ENCODE measurements at regions not wholly inside any gene's neighbourhood (a gene's known extent, or its start where the extent isn't known, plus 50 kb on each side); places are given as distances from the start of the nearest gene placed in this dataset.
"Not testable (repeated sequence)": the region's sequence is repeated elsewhere in the genome, so short reads cannot be mapped to it uniquely, and the experiment has no call there.

- Mint-ChIP-seq H3K9me3 (no peaks in the 10 kb centered on the region), H3K27me3 (ENCODE audit: low read depth) (peaks cover 1% of the 10 kb centered on the region), H3K4me1 (ENCODE audit: low read depth) (no peaks in the 10 kb centered on the region), H3K4me3 (no peak overlapping the region), H3K36me3 (ENCODE audit: low read depth) (no peaks in the 10 kb centered on the region), H3K27ac (no peak overlapping the region)
- DNase-seq, result no peak
- CTCF ChIA-PET, result no interaction called here
- intact Hi-C loops (cut with micrococcal nuclease), result no loop called here
Observed at GRCh38 chr11:45392591-45393091, 106.5 kb upstream of the SYT13 start.

- H3K36me3 Mint-ChIP-seq (ENCODE audit: low read depth), result no peaks in the 10 kb centered on the region
- H3K27ac Mint-ChIP-seq, result no peak overlapping the region
- no peaks in the 10 kb centered on the region for H3K4me1 Mint-ChIP-seq (ENCODE audit: low read depth)
- CTCF ChIA-PET, result no interaction called here
- peaks cover 2% of the 10 kb centered on the region for H3K27me3 Mint-ChIP-seq (ENCODE audit: low read depth)
- no peak overlapping the region for H3K4me3 Mint-ChIP-seq
- H3K9me3 Mint-ChIP-seq, result no peaks in the 10 kb centered on the region
- intact Hi-C loops (cut with micrococcal nuclease), result no loop called here
- no peak for DNase-seq
Observed at GRCh38 chr11:45392154-45392553, 106.0 kb upstream of the SYT13 start.

DNA sequence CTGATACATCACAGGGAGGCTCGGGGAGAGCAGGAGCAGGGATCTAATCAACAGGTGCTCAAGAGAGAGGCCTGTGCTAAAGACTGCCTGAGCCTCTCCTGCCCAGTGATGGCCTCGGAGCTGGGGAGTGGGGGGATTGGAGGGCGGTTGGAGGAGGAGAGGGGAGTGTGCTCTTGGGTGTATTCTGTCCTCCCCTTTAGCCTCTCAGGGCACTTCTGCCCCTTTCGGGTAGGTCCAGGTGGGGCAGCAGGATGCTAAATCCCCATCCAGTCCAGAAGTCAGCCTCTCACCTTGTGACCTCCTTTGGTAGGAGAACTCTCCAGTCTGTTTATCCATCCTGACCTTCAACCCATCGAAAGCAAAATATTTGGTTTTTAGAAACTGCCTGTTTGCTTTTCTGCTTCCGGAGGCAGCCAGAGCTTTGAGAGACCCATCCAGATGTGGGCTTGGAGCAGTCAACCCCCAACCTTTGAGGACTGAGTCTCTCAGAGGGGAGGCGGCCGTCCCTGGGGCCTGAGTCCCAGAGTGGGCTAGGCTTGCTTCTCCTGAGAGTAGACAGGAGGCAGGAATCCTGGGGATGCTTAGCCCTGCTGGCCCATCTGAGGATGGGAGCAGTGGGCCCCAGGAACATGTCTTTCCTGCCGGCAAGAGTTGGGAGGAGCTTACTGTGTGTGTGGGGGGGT, 105.2 kb upstream of the SYT13 start:
- no peaks in the 10 kb centered on the region for H3K36me3 Mint-ChIP-seq (ENCODE audit: low read depth)
- H3K4me1 Mint-ChIP-seq (ENCODE audit: low read depth), result no peaks in the 10 kb centered on the region
- peaks cover 2% of the 10 kb centered on the region for H3K27me3 Mint-ChIP-seq (ENCODE audit: low read depth)
- CTCF ChIA-PET, result no interaction called here
- H3K27ac Mint-ChIP-seq, result no peak overlapping the region
- no peak for DNase-seq
- intact Hi-C loops (cut with micrococcal nuclease), result no loop called here
- no peaks in the 10 kb centered on the region for H3K9me3 Mint-ChIP-seq
- no peak overlapping the region for H3K4me3 Mint-ChIP-seq

DNA sequence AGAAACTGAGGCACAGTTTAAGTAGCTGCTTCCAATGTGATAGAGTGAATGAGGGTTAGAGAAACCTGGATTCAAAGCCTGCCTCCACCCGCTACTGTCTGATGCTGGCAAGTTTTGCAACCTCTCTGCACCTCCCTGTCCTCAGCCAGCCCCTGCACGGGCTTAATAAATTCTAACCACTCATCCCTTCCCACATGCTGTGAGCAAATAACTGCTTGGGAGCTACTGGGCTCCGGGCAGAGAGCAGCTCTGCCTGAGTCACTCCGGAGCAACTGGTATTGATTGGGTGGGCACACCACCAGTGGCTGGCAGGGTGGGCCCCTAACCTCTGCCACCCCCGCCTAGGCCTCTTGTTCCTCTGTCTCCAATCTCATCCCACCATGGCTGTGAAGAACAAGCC, 104.3 kb upstream of the SYT13 start:
- H3K27ac Mint-ChIP-seq, result no peak overlapping the region
- no peaks in the 10 kb centered on the region for H3K9me3 Mint-ChIP-seq
- CTCF ChIA-PET, result no interaction called here
- intact Hi-C loops (cut with micrococcal nuclease), result no loop called here
- H3K4me3 Mint-ChIP-seq, result no peak overlapping the region
- H3K27me3 Mint-ChIP-seq (ENCODE audit: low read depth), result peaks cover 2% of the 10 kb centered on the region
- no peaks in the 10 kb centered on the region for H3K36me3 Mint-ChIP-seq (ENCODE audit: low read depth)
- DNase-seq, result no peak
- H3K4me1 Mint-ChIP-seq (ENCODE audit: low read depth), result no peaks in the 10 kb centered on the region

GRCh38 chr11:45388472-45388871, 102.3 kb upstream of the SYT13 start:
- Mint-ChIP-seq H3K27me3 (ENCODE audit: low read depth) (peaks cover 4% of the 10 kb centered on the region), H3K4me3 (no peak overlapping the region), H3K4me1 (ENCODE audit: low read depth) (no peaks in the 10 kb centered on the region), H3K36me3 (ENCODE audit: low read depth) (no peaks in the 10 kb centered on the region), H3K9me3 (no peaks in the 10 kb centered on the region), H3K27ac (no peak overlapping the region)
- intact Hi-C loops (cut with micrococcal nuclease), result no loop called here
- no peak for DNase-seq
- CTCF ChIA-PET, result no interaction called here

GRCh38 chr11:45387885-45388284, 101.7 kb upstream of the SYT13 start:
- CTCF ChIA-PET; H3K36me3 Mint-ChIP-seq (ENCODE audit: low read depth); DNase-seq; H3K9me3 Mint-ChIP-seq; H3K4me3 Mint-ChIP-seq; H3K4me1 Mint-ChIP-seq (ENCODE audit: low read depth); H3K27me3 Mint-ChIP-seq (ENCODE audit: low read depth); intact Hi-C loops (cut with micrococcal nuclease); H3K27ac Mint-ChIP-seq: not testable (repeated sequence)

DNA sequence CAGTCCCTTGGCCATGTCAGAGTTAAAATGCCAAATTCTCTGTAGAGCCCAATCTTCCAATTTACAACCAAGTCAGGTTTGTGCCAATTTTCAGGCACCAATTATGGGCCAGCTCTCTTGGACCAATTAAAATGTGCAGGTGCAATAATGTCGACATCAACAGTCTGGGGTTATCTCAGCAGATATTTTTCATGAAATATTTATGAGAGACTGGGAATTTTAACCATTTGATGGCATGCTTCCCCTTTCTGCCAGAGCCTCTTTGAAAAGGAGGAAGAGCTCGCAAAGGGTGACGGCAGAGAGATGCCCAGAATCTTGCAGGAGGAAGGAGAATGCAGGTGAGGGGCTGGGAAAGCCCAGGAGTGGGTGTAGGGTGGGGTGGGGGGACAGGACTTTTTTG, 100.8 kb upstream of the SYT13 start:
- no peak overlapping the region for H3K27ac Mint-ChIP-seq
- no peaks in the 10 kb centered on the region for H3K9me3 Mint-ChIP-seq
- no peak overlapping the region for H3K4me3 Mint-ChIP-seq
- intact Hi-C loops (cut with micrococcal nuclease), result no loop called here
- CTCF ChIA-PET, result interaction anchor here (1.9 kb wide), 1 partner anchor 16 kb away, joined by 7 read pairs; no protein-coding TSS in a partner anchor
- H3K27me3 Mint-ChIP-seq (ENCODE audit: low read depth), result peaks cover 9% of the 10 kb centered on the region
- no peaks in the 10 kb centered on the region for H3K4me1 Mint-ChIP-seq (ENCODE audit: low read depth)
- no peaks in the 10 kb centered on the region for H3K36me3 Mint-ChIP-seq (ENCODE audit: low read depth)
- no peak for DNase-seq

- intact Hi-C loops (cut with micrococcal nuclease), result no loop called here
- no peak for DNase-seq
- H3K27ac Mint-ChIP-seq, result no peak overlapping the region
- H3K9me3 Mint-ChIP-seq, result no peaks in the 10 kb centered on the region
- no peaks in the 10 kb centered on the region for H3K4me1 Mint-ChIP-seq (ENCODE audit: low read depth)
- H3K27me3 Mint-ChIP-seq (ENCODE audit: low read depth), result peaks cover 13% of the 10 kb centered on the region
- H3K4me3 Mint-ChIP-seq, result no peak overlapping the region
- H3K36me3 Mint-ChIP-seq (ENCODE audit: low read depth), result no peaks in the 10 kb centered on the region
- CTCF ChIA-PET, result interaction anchor here (0.6 to 1.9 kb wide), 2 partner anchors 14 to 59 kb away, joined by 3 to 7 read pairs; no protein-coding TSS in a partner anchor
Observed at GRCh38 chr11:45385844-45386243, 99.7 kb upstream of the SYT13 start.

DNA sequence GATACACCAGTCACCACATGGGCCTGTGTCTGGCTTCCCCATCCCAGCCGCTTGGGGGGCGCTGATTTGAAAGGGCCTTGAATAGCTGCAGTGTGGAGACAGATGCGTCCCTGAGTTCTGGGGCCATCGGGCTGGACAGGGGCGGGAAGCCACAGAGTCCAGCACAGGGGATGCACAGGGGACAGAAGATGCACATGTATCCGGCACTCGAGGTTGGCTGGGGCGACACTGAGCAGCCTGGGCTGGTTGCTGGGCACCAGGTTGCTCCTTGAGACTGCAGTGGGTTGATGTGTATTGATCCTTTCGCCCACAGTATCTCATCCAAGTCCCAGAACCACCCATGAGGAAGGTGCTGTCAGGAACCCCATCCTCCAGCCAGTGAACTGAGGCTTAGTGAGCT, 99.3 kb upstream of the SYT13 start:
- peaks cover 13% of the 10 kb centered on the region for H3K27me3 Mint-ChIP-seq (ENCODE audit: low read depth)
- CTCF ChIA-PET, result interaction anchor here (0.6 to 1.9 kb wide), 2 partner anchors 14 to 58 kb away, joined by 3 to 7 read pairs; no protein-coding TSS in a partner anchor
- no peaks in the 10 kb centered on the region for H3K4me1 Mint-ChIP-seq (ENCODE audit: low read depth)
- DNase-seq, result no peak
- H3K36me3 Mint-ChIP-seq (ENCODE audit: low read depth), result no peaks in the 10 kb centered on the region
- no peaks in the 10 kb centered on the region for H3K9me3 Mint-ChIP-seq
- no peak overlapping the region for H3K27ac Mint-ChIP-seq
- intact Hi-C loops (cut with micrococcal nuclease), result no loop called here
- no peak overlapping the region for H3K4me3 Mint-ChIP-seq

DNA sequence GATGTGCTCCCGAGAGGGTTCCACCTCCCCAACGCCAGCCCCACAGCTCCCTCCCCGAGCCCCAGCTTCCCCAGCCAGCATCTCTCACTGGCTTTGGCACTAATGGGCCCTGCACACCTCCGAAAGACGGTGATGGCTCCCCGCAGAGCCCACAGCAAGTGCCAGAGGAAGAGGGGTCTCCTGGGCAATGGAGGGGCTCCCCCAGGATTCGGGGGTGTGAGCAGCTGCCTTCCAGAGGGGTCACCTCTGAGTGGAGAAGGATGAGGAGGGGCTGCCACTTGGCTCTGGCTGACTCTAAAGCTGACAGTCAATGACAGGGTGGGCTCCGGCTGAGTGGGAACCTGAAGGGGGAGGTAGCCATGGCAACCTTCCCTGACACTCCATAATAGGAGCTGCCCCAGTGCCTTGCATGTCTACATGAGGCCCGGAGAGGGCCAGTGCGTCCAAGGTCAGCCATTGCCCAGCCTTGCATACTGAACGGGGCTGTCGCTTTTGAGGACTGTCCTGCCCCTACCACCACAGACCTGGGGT, 98.6 kb upstream of the SYT13 start:
- Mint-ChIP-seq H3K36me3 (ENCODE audit: low read depth) (no peaks in the 10 kb centered on the region), H3K4me1 (ENCODE audit: low read depth) (no peaks in the 10 kb centered on the region), H3K4me3 (no peak overlapping the region), H3K9me3 (no peaks in the 10 kb centered on the region), H3K27me3 (ENCODE audit: low read depth) (peaks cover 13% of the 10 kb centered on the region), H3K27ac (no peak overlapping the region)
- CTCF ChIA-PET, result no interaction called here
- no peak for DNase-seq
- intact Hi-C loops (cut with micrococcal nuclease), result no loop called here

DNA sequence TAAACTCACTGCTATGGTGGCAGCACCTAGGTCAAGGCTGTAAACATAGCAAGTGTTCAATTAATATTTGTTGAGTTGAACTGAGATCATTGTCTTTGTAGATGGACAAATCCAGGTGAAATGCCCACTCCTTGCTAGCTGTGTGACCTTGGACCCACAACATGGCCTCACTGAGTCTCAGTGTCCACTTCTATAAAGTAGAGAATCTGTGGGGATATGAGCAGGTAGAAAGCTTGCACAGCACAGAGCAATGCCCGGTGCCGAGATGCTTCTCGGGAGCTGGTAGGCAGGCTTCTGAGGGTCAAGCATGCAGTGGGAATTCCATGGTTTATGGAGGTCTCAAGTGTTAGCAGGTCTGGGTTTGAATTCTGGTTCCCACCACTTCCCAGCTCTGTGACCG, 97.9 kb upstream of the SYT13 start:
- no peak for DNase-seq
- CTCF ChIA-PET, result no interaction called here

DNA sequence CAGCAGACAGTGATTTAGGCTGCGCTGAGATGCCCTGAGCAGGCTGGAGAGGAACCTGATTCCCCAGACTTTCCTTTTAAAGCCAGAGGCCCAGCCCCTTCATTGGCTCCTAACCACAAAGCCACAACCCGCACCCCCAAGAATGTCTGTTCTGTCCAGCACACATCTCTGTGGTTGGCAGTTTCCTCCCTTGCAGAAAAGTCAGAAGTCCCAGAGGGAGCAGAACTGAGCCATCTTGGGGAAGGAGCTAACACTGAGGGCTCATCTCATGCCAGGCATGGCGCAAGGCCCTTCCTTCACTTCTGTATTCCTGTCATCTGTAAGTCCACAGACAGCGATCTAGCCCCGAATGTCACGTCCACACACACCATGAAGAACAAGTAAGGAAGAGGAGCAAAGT, 97.1 kb upstream of the SYT13 start:
- no peak for DNase-seq
- Mint-ChIP-seq H3K27ac (no peak overlapping the region), H3K36me3 (ENCODE audit: low read depth) (no peaks in the 10 kb centered on the region), H3K27me3 (ENCODE audit: low read depth) (peaks cover 13% of the 10 kb centered on the region), H3K4me1 (ENCODE audit: low read depth) (no peaks in the 10 kb centered on the region), H3K4me3 (no peak overlapping the region), H3K9me3 (no peaks in the 10 kb centered on the region)
- intact Hi-C loops (cut with micrococcal nuclease), result no loop called here
- CTCF ChIA-PET, result interaction anchor here (0.6 kb wide), 1 partner anchor 9 kb away, joined by 3 read pairs; no protein-coding TSS in a partner anchor

More for the DNA sequence above, 97.9 kb upstream of the SYT13 start:
- no peaks in the 10 kb centered on the region for H3K4me1 Mint-ChIP-seq (ENCODE audit: low read depth)
- no peak overlapping the region for H3K4me3 Mint-ChIP-seq
- H3K27ac Mint-ChIP-seq, result no peak overlapping the region
- intact Hi-C loops (cut with micrococcal nuclease), result no loop called here
- no peaks in the 10 kb centered on the region for H3K9me3 Mint-ChIP-seq
- peaks cover 13% of the 10 kb centered on the region for H3K27me3 Mint-ChIP-seq (ENCODE audit: low read depth)
- H3K36me3 Mint-ChIP-seq (ENCODE audit: low read depth), result no peaks in the 10 kb centered on the region

Data from activated naive CD4-positive, alpha-beta T cell treated with anti-CD3 and anti-CD28 coated beads for 36 hours (primary cell).